ENCODE measurements at regions not wholly inside any gene's neighbourhood (a gene's known extent, or its start where the extent isn't known, plus 50 kb on each side); places are given as distances from the start of the nearest gene placed in this dataset.

DNA sequence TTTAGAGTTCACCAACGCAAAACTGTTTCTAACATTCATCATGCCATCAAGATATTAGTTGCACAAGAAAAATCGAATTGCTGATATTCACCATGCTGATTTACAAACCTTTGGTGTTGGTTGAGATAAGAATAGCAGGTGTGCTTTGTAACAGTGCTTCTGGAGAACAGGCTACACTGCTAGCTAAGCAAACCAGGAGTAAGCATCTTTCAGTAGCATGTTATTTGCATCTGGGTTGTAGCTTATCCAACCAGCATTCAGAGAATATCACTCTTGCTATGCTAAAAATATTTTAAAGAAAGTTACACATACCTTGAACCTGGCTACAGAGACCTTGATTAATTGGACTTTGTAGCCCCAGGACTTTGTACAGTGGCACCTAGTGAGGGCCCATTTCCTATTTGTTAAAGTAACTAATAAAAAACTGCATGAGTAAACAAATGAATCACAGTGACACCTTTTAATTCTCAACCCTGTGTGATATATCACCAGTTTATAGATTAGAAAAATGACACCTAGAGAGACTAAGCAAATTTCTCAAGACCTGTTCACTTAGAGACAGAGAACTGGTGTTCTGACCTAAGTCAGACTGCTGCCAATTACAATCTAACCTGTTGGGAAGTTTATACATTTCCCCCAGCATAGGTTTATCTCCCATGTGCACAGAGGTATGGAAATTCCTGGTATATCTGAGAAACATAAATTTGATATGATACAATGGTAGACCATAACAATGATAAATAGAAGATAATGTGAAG is 435.5 kb upstream of the TGFBR2 start:
- DNase-seq = no peak

DNA sequence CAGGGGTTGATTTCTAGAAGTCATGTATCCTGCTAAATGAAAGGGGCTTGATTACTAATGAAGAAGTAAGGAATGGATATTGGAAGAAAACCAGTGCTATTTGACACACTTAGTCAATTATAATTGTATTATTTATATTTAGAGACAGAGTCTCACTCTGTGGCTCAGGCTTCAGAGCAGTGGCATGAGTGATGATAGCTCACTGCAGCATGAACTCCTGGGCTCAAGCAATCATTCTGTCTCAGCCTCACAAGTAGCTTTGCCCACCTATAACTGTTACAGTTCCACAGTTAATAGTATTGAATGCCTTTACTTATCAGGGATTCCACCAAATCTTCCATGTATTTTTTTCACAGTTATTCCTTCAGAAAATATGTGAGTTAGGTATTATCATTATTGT is 432.0 kb upstream of the TGFBR2 start:
- DNase-seq = no peak

DNA sequence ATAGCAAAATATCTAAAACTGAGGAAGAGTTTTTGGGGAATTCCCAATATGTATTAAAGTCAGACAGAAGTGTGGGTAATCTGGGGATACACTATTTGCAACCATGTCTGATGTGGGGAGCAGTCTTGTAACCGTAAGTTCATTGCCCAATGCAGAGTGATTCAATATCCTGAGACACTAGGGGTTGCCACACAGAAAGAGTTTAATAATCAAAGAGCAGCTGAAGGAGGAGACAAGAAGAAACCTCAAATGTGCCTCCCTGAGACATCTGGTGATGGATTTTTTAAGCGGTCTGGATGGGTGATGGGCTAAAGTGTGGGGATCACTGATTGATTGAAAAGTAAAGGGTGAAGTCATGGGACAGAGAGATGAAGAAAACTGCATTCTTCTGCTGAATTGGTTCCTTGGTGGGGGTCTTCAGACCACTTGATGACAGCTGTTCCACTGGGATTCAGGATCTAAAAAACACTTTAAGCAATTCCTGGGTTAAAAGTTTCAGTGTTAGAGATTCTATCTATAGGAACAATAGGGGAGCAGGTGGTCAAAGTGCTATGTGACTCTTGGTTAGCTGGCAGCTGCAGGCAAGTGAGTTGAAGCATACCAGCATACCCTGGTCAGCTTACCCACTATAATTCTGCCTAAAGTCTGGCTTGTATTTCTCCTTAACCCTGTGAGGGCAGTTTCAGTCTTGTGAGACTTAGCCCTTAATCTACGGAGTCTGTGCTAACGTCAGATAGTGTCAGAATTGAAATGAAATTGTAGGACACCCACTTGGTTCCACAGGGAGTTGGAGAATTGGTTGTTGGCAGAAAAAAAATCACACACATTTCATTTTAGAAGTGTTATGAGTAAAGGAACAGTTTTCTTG is 425.9 kb upstream of the TGFBR2 start:
- peak; percentile 34 for DNase-seq

DNA sequence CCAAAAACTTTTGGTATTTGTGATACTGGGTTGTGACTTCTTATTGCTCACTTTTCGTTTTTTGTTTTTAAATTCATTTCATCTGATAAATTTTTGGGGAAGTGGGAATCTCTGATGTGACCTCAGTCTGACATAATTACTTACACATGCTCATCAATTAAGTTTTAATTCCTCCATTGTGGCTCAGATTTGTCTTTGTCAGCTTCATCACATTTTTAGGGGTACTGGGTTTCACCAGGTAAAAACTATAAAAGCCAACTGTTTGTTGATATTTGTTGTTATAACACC is 425.3 kb upstream of the TGFBR2 start:
- no peak for DNase-seq

DNA sequence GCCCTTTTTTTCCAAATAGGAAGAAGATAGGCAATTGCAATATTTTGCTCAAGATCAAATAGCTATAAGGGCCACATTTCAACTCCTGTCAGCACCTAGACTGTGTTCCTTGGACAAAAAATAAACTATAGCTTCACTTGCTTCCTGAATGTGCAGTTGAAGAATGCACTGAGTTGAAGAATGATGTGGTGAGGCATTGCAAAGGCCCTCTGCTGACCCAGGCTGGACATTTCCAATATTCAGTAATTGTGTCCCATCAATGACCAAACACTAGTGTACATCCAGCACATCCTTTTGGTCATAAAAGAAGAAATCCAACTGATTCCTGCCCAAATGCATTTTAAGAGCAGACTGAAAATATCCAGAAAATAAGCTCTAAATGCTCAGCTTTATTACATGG is 424.8 kb upstream of the TGFBR2 start:
- no peak for DNase-seq

DNA sequence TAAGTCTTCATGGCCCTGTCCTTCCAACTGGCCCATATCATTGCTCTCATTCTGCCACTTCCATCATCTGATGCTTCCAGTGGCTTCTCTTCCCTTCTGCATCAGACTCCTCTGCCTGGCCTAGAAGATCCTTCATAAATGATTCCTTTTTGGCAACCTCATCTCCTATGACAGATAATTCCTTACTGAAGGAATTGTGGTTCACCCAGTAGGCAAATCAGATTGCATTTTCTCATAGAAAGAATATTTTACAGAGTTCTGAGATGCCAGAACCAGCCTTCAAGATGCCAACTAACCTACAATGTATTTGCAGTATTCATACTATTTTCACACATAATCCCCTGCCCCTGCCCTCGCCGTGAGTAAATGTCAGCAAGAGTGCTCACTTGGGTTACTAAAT is 423.0 kb upstream of the TGFBR2 start:
- DNase-seq = no peak

DNA sequence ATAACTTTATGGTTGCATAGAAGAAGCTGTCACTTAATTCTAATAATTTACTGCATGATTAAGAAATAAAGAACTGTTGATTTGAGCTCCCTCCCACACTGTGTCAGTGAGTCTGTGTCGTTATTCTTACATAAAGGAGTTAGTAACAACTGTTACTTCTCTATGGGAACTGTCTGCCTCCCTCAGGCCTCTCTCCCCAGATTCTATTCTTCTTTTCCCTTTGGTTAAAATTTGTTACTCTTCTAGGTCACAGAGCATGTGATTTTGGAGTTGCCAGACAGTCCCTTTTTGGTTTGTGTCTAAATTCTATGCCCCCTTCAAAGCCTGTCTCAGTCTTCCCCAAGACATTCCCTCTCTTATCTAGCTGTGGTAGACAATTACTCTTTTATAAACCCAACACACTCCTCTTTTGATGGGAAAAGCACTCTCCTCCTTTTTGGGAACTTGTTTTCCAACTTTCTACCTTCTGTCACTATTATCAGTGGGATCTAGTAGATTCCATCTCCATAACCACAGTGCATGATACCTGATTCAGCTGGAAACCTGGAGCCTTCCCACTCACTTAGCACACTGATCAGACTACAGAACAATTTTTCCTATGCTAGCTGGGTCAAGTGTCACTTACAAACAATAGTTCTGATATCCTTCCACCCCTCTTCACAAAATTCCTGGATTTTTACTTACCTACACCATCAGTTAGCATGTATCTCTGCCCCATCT is 422.1 kb upstream of the TGFBR2 start:
- no peak for DNase-seq

DNA sequence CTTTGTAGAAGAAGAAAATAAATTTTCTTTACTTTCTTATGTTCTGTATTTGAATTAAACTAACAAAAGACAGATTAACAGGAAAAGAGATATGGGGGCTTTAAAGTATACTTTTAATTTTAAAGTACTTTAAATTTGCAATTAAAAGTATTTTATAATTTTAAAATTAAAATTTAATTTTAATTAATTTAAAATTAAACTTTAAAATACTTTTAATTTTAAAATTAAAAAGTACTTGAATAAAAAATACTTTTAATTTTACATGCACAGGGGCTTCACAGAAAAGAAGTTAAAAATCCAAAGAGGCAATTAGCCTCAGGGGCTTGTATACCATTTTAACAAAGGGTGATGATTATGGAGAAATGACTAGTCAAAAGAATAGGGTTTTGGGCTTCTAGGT is 420.5 kb upstream of the TGFBR2 start:
- DNase-seq = no peak

DNA sequence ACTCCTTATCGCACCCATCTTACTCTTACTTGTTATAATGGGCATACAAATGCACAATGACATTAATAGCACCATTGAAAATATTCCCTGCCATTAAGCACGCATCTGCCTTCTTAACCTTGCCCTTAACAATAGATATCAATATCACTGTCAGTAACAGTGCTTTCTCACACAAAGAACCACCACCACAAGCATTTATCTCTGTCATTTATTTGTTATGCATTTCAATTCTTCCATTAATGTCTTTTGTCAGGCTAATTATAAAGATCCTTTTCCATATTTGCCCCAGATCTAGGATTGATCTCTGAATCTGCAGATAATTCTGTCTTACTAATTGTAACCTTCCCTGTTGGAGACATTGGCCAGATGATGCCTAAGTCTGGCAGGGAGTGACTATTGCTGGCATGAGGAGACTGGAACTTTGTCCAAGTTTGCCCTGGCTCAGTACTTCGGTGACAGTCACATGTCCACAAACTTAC is 419.6 kb upstream of the TGFBR2 start:
- no peak for DNase-seq

DNA sequence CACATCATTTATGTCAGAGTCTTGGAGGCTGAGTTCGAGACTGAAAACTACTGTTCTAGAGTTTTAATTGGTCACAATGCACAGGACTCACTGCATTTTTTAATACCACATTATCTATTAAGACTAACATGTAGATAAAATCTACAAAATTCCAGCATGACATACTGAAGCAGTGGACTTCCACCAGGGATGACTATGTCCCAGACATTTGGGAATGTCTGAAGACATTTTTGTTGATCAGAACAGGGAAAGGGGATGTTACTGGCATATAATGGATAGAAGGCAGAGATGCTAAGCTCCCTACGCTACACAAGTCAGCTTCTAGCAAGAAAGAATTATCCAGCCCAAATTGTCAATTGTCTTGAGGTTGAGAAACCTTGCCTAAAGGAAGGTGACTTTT is 419.0 kb upstream of the TGFBR2 start:
- DNase-seq = peak; percentile 33

DNA sequence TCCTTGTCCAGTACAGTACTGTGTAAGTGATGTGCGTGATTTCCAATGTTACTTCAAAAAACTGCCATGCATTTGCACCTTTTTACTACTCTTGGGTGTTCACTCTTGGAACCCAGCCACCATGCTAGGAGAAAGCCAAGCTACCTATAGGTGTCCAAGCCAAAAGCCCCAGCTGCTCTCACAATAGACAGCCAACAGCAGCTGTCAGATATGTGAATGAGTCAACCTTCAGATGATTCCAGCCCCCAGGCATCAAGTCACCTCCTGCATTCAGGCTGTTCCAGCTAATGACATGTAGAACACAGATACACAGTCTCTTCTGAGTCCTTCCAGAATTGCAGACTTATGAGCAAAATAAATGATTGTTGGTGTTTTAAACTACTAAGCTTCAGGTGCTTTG is 417.7 kb upstream of the TGFBR2 start:
- peak; percentile 46 for DNase-seq

DNA sequence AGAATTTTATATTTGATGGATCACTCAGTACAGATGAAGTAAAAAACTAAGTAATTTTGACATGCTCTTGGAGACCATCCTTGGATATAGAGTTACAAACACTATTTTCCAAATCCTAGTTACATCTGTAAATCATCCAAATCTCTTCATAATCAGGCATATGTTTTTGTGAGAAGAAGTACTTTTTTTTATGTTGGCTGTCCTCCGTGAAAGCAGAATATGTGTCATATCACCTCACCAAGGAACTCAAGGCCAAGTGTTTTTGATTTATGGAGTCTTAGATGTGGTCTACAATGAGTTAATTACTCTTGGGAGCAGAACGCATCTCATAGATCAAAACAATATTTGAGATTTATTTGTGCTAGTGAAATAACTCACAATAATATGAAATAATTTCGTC is 416.5 kb upstream of the TGFBR2 start:
- DNase-seq = no peak

DNA sequence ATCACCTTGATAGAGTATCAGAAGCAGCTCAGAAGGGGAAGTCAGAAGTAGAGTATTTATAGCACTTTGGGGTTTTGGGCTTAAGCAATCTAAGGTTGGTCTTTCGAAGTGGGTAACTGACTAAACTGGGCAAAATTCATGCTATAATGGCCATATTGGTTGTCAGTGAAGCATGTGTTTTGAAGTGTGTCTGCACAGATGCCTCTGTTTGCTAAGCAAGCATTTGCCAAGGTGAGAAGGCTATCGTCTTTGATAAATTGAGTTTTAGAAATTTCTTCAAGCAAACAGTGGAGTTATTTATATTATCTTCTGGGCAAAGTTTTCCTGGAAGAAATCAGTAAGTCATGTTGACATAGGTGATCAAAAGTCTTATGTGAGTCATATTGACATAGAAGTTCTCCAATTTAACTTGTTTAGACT is 412.8 kb upstream of the TGFBR2 start:
- DNase-seq = no peak

DNA sequence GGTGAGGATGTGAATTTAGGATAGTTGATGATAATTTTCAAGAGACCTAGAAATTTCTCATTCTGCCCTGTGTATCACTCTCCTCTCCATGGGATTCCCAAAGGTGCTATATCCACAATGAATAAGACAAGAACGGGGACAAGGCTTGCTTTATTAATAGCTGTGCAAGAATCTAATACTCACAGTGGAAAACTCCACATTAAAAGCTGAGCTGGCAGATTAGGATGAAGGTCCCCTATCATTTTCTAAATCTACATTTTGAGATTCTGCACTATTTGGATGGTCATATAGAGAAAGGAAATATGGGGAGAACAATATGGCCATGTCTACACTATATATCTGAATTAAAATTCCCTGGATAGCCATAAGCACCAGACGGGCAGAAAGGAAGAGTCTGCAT is 411.0 kb upstream of the TGFBR2 start:
- DNase-seq = no peak

DNA sequence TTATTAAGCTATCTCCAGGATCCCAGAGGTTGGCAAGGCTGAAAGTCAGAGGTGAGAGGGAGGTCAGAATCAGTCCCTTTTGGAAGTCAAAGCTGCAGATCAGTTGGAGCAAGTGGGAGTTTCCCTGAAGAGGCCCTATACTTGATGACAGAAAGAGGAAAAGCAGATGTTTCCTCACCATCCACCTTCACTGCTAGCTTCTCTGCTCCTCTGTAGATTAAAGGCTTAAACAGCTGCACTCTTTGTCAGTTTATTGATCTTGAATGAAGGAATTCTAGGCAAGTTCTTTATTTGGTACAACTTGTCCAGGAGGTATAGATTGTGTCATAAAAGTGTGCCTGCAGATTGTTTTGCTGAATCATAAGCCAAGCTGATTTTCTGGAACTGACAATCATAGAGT is 408.2 kb upstream of the TGFBR2 start:
- DNase-seq = no peak

DNA sequence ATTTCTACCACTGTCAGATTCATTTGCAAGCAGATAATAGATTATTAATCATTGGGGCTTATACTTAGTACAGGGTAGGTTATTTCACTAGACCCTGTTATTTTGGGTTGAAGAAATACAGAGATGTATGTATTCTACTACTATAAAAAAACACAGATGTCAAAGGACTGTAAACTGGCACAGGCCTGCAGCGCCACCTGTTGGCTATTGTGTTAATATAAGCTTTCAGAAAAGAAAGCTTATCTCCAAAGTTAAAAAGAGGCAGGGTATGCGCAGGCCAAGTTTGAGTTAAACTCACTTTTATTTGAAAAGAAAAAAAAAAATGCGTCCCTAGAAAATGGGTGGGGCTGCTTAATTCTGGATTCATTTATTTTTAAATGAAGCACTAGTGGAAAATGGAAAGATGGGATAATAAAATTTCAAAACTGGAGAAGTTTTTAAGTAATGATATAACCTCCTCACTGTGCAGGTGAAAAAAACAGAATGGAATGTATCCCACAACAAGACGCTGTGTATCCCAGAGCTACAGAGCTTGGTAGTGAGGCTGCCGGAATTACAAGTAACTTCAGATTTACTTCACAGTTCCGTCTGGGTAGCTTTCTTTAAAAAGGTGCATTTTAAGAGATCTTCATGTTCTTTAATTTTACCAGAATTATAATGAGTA is 407.2 kb upstream of the TGFBR2 start:
- peak; percentile 67 for DNase-seq

DNA sequence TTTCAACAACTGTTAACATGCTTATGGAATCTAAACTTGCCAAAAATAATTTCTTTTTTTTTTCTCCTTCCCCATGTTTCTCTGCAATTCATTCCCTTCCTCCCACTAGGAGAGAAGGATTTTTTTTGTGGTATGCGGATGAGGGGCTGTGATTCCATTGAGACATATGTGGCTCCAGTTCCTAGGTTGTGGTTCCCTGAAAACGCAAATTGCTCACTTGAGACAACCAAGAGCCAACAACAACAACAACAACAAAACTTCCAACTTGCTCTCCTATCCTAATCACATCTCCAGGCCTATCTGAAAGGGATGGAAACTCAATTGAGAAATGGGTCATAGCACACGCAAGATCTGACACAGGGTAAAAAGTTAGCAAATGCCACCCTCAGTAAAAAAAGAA is 406.5 kb upstream of the TGFBR2 start:
- peak; percentile 72 for DNase-seq

DNA sequence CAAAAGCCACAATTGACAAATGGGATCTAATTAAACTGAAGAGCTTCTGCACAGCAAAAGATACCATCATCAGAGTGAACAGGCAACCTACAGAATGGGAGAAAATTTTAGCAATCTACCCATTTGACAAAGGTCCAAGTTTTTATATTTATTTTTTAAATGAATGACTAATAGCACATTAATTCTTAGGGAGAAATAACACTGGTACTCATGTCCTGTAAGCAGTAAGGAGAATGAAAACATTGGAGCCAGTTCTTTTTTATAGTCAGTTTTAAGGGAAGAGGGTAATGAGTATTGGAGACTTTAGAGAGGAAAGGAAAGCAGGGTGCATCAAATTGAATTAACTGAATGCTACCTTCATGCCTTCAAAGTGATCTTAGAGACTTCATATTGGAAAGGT is 404.7 kb upstream of the TGFBR2 start:
- DNase-seq = peak; percentile 41

DNA sequence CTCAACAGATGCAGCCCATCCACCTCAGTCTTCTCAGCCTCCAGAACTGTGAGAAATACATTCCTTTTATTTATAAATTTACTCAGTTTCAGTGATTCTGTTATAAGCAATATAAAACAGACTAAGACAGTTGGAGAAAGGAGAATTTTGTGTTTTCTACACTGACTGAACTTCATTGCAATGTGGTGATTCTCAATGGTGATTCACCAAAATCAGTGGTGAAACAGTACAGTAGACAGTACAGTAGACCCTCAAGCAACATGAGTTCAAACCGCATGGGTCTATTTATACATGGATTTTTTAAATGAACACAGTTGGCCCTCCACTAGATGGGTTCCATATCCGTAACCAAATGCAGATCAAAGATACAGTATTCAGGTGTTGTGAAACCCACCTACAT is 403.1 kb upstream of the TGFBR2 start:
- peak; percentile 72 for DNase-seq

DNA sequence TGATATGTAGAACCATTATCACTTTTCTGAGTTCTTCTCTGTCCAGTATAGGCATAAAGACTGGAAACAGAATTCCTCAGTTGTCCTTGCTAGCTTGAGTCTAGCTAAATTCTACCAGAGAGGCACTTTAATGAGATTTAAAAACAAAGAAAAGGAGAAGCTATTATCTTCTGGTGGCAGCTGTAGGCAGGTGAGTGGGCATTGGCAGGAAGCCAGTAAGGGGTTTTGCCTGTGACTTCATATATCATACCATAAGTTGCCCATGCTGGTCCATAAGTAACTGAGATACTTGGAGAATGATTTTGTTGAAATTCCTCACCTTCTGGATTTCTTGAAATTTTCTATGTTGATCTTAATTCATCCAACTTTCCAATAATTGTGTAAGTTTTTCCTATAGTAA is 402.3 kb upstream of the TGFBR2 start:
- DNase-seq = no peak

DNA sequence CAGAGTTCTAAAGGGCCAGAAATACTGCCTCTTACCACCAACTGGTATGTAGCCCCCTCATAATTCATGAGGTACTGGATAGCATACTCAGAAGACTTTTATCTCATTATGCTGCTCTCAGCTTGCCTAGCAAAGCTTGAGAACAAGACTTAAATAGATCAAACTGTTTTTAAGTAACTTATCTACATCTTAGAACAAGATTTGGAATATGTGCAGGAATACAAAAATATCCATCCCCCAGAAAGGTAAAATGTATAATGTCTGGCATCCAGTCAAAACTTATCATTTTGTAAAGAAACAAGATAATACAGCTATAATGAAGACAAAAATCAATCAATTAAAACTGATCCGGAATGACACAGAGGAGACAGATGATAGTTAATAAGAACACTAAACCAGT is 400.4 kb upstream of the TGFBR2 start:
- DNase-seq = no peak

DNA sequence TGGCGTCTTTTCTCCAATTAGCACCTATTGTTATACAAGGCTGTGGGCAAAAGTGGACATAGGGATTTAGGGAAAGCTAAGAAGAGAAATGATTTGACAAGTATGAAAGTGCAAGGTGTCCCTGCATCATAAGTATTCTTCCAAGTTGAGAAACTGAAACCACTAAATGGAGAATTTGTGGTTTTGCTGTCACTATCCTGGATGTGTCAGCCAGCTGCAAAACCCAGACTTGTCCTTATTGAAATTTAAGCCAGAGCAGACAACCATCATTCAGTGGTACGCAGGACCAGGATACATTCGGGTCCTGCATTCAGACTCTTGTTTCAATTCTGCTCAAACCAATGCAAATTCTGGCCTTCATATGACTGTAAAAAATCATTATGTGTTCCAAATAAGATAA is 384.8 kb upstream of the TGFBR2 start:
- DNase-seq = peak; percentile 52

DNA sequence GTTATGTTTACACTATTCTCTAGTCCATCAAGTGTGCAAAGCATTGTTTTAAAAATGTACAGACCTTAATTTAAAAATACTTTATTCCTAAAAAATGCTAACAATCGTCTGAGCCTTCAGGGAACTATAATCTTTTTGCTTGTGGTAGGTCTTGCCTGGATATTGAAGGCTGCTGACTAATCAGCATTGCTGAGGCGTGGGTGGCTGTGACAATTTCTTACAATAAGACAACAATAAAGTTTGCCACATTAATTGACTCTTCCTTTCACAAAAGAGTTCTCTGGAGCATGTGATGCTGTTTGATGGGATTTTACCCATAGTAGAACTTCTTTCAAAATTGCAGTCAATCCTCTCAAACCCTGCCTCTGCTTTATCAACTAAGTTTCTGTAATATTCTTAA is 384.0 kb upstream of the TGFBR2 start:
- DNase-seq = peak; percentile 47
